Lower leg skin (tissue), 4 donors: ENCODE measurements at regions not wholly inside any gene's neighbourhood (a gene's known extent, or its start where the extent isn't known, plus 50 kb on each side); places are given as distances from the start of the nearest gene placed in this dataset.

Experiments used
- DNase-seq, 2 donors: peaks; one replicate each; pipeline ENCODE4 v3.0.0-alpha.2; 2019; ENCODE audit warnings: low spot score in 2 of 2
- H3K4me3 ChIP-seq: fragments of 200-600 bp; sonication (generic); 2 replicates; pipeline ENCODE4 v1.5.1; 2017; ENCODE audit warnings: mild to moderate bottlenecking, low read depth; ENCODE audit not compliant: poor library complexity, severe bottlenecking
- CTCF ChIP-seq, 3 donors: fragments of 450-650 bp; IDR thresholded peaks; one replicate each; pipeline ENCODE4 v1.5.1; 2016; ENCODE audit warnings: antibody characterized with exemption in 3 of 3, mild to moderate bottlenecking in 3 of 3, moderate library complexity in 2 of 3
- POLR2A ChIP-seq, 2 donors: fragments of 450-650 bp; IDR thresholded peaks; one replicate each; pipeline ENCODE4 v1.6.1; 2016 to 2017; ENCODE audit warnings: antibody characterized with exemption in 2 of 2, mild to moderate bottlenecking in 1 of 2, moderate library complexity in 1 of 2
- WGBS, 2 donors: methylation state at CpG; one replicate each; pipeline ENCODE4 v1.1.5; 2018; 5-methylcytosine and 5-hydroxymethylcytosine counted together
- intact Hi-C: fragments of 100-400 bp; cut with DNase I; formaldehyde crosslinking; loops from one replicate; pipeline ENCODE4 v1.15.0; 2023; ENCODE audit warnings: low total_unique reads

- no peak overlapping the region for H3K4me3 ChIP-seq
- TF ChIP-seq CTCF (IDR thresholded peaks at IDR 0.05) (no peak), POLR2A (IDR thresholded peaks at IDR 0.05) (no peak)
- WGBS, 2 donors: 68 to 72% methylated on average over 4 of the region's 4 CpGs
- no peak for DNase-seq
- intact Hi-C loops: no loop called here
Observed at GRCh38 chr2:59191781-59192180, 950.7 kb upstream of the FANCL start.

GRCh38 chr2:59190518-59190917, 949.4 kb upstream of the FANCL start:
- no peak for DNase-seq
- WGBS, 2 donors: 65 to 73% methylated on average over 1 of the region's 1 CpG

GRCh38 chr2:59184276-59185020, 943.3 kb upstream of the FANCL start:
- 45 to 51% methylated on average over 6 of the region's 6 CpGs for WGBS, 2 donors
- no peak overlapping the region for H3K4me3 ChIP-seq
- no peak for DNase-seq
- TF ChIP-seq CTCF (IDR thresholded peaks at IDR 0.05): no peak
- TF ChIP-seq POLR2A (IDR thresholded peaks at IDR 0.05): no peak
- intact Hi-C loops: no loop called here

More at GRCh38 chr2:59190518-59190917, 949.4 kb upstream of the FANCL start:
- intact Hi-C loops: no loop called here
- TF ChIP-seq CTCF (IDR thresholded peaks at IDR 0.05) (no peak), POLR2A (IDR thresholded peaks at IDR 0.05) (no peak)
- H3K4me3 ChIP-seq: no peak overlapping the region

GRCh38 chr2:59183070-59183469, 941.9 kb upstream of the FANCL start:
- DNase-seq: no peak
- 86 to 94% methylated on average over 1 of the region's 1 CpG for WGBS, 2 donors
- TF ChIP-seq POLR2A (IDR thresholded peaks at IDR 0.05) (no peak), CTCF (IDR thresholded peaks at IDR 0.05) (no peak)
- intact Hi-C loops: no loop called here
- no peak overlapping the region for H3K4me3 ChIP-seq

GRCh38 chr2:59182249-59182648, 941.1 kb upstream of the FANCL start:
- no peak for DNase-seq
- WGBS, 2 donors: 22 to 30% methylated on average over 3 of the region's 3 CpGs
- intact Hi-C loops: no loop called here

More at GRCh38 chr2:59182249-59182648, 941.1 kb upstream of the FANCL start:
- no peak overlapping the region for H3K4me3 ChIP-seq
- TF ChIP-seq CTCF (IDR thresholded peaks at IDR 0.05): no peak
- TF ChIP-seq POLR2A (IDR thresholded peaks at IDR 0.05): no peak
